IPS DF 4.7 (cell line): ENCODE measurements at regions not wholly inside any gene's neighbourhood (a gene's known extent, or its start where the extent isn't known, plus 50 kb on each side); places are given as distances from the start of the nearest gene placed in this dataset.

ENCODE experiments used
- DNase-seq: peaks from one replicate; pipeline ENCODE4 v3.0.0-alpha.2; 2013; ENCODE audit warnings: low spot score; ENCODE audit errors: extremely low read depth

DNA sequence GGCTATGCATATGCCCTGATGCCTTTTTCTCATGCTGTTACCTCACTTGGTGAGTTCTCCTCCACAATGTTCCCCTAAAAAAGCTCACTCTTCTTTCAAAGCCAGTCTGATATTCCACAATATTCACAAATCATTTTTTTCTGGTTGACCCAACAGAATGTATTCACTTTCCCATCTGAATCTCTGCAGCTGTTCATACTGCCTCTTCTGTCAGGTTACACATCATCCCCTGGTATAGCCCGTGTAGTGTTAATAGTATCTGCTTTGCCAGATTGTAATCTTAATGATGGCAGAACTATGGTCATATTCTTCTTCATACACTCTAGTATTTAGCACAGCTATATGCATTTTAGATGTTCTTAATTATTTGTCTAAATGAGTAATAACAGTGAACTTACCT is 544.3 kb downstream of the EFNB2 start:
- no peak for DNase-seq

DNA sequence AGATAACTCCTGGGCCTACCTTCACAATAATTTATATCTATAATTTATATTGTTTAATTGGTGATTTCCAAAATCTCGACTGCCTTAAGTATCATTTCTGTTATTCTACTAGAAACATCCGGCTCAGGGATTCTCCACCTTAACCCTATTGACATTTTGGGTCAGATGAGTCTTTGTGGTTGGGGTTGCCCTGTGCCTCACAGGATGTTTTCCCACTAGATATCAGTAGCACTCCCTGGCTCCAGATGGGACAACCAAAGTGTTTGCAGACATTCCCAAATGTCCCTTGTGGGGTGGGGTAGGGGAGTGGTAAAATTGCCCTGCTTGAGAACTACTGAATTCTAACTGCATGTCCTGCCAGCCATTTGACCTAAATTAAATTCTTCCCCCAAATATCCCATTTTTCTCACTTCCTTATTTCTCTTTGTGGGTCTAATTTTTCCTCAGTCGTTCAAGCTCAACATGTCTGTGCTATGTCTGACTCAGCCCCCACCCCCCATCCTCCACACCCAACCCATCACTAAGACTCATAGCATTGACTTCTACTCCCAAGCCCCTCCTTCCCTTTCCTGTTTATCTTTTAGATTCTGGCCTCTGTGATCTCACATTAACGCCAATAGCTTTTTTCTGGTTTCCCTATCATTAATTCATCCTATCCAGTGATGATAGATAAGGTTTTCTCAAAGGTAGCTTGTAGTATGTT is 545.1 kb downstream of the EFNB2 start:
- DNase-seq, result no peak

DNA sequence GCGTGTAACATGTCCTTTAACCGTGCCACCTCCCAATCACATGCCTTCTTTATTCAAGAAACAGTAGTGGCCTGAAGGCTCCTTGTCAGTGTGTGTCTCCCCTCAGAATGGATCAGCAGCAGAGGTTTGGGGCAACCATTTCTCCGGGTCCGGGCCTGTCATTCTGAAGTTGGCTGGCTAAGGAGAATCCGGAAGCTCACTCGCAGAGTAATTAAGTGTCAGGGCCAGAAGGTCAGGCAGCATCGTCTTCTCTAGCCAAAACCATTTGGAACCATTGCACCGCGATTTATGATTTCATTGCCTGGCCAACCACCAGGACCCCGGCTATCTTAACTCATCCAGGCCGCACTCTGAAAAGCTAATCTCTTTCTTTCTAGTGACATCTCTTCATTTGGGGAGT is 550.8 kb downstream of the EFNB2 start:
- DNase-seq, result no peak

DNA sequence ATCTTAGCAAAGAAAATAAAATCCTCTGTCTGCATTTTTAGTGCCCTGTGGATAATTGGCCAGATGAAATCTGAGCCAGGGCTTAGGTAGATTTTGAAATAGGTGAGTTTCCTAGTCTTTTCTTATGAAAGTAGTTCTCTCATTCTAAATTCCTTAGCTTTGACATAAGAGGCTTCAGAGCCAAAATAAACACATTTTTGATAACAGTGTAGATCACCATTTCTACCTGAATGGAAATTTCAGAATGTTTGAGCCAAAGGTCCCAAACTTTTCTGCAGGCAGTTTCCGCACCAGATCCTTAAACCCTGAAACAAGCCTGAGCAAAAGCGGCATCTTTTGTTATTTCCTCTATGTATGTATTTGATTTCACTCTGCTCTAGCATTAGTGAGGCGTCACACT is 551.2 kb downstream of the EFNB2 start:
- no peak for DNase-seq

DNA sequence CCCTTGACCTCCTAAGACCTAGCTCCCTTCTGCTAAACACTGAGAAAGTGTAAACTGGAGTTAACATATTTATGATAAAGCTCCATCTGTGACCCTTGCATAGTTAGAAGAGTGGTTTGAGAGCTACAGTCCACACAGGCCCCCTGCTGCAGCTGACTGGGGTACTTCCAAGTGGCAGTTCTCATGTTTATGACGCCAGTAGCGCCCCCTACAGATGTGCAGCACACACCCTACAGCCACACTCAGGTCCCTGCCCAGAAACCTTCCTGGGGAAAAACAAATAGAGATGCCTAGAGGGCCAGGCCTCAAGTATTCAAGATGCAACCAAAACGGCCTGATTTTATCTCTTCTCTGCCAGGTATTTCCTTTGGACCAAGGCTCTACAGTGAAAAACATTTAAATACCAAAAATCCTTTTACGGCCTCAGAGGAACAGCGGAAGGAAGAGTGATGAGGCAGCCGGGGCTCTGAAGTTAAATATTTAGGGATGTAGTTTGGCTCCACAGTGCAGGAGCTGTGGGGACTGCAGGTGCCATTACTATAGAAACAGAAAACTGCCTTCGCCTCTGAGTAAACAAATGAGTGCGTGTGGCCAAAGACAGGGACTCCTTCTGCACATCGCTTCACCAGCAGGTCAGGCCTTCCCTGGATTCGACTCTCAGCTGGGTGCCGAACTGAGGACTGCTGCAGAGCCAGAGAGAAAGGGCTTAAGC is 553.1 kb downstream of the EFNB2 start:
- peak; percentile 14 for DNase-seq

DNA sequence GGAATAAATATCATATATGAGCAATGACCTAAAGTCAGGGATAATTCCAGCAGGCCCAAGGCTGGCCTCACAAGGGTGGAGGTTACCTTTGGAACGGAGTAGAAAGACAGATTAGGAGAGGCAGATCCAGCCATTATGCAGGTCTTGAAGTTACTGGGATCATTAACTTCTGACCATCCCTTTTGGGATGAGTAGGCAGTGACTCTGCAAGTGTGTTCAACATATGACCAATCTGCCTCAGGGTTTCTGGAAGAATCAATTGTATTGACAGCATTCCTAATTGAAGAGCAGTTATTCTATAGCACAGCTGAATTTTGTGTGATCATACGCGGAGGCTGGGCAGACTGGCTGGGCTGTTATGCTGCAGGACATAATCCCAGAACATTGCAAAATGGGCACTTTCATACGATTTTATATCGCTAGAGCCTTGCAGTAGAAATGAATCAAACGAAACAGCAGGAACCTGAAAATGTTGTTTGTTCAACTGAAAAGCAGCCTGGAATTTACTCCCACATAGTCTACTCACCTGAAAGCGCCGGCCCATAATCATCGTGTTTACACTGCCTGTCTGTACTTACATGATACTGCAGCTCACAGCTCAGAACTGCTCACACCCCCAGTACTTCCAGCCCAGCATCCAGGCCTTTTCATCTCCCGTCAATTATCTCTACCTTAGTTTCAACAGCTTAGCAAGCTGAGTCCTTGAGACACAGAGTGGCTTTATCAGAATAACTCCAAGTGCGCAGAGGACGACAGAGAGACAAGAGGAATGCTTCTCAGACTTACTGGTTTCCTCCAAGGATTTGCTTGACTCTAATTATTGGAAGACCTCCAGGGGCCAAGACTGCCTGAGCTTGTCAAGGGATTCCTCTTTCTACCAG is 556.1 kb downstream of the EFNB2 start:
- no peak for DNase-seq

DNA sequence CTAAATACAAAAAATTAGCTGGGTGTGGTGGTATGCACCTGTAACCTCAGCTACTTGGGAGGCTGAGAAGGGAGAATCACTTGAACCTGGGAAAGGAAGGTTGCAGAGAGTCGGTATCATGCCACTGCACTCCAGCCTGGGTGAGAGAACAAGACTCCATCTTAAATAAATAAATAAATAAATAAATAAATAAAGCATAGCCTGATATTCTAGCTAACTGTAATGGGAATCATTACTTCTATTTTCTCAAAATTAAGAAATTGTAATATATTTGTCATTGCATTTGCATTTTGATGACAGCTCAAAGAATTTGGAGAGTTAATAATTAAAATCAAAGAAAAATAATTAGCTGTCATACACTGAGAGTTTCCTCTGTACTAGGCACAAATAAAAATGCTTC is 561.1 kb downstream of the EFNB2 start:
- no peak for DNase-seq

DNA sequence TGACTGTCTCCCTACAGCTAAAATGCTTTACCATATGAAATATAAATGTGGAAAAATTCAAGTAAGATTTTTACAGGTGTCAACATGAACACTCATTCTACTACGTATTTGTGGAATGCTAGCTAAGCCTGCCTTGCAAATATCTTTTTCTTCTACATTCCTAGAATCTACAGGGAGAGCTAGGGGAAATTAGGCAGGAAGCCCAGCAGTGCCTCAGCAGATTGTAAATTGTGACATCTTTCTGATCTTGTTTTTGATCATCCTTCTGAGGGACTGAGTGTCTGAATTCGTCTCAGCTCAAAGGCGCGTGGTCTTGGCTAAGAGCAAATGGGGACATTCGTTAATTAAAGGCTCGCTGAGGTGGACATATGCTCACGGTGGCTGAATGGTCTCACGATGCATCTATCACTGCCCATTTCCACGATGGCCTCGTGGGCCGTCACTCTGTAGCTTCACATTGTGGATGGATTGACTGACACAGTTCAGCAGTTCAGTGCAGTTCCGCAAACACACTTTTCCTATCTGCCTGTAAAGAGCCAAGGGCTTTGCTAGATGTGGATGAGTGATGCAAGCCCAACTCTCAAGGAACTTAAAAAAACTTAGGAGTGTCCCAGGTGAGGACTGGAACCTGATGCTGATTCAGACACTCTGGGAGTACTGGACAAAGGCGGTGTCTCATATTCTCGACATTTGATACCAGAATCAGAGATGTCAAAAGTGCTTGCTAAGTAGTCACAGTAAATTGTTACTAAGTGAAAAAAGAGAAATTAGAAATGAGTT is 562.5 kb downstream of the EFNB2 start:
- DNase-seq, result no peak

DNA sequence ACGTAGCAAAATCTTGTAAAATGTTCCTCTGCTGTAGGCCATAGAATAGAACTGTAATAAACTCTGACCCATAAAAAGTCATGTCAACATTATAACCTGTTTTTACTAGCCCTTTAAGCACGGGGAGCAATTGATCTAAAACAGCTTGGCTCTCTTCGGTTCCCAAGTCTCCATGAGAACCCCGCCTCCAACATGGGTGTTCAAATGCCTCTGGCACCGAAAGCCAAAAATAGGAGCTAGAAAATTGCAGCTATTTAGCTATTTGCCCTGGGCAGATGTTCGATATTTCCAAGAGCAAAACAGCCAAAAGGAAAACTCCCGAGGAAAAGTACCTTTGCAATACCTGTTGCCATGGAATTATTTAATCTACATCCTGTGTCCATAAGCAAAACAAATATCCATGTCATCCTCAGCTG is 563.1 kb downstream of the EFNB2 start:
- no peak for DNase-seq

DNA sequence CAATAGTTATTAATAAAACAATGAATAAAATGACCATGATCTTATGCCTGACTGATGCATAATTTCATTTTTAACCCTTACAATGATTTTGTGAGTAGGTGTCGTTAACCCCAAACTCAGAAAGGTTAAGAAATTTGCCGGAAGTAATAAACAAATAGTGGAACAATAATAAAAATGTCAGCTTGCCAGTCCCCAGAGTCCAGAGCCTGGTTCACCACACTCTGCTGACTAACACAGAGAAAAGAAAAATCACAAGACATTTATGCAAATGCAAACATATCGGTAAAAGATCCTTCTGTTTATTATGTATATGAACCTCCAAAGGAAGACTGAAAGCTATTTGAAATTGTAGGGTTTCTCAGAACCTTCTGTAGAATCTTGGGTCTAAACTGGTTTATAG is 563.7 kb downstream of the EFNB2 start:
- no peak for DNase-seq

DNA sequence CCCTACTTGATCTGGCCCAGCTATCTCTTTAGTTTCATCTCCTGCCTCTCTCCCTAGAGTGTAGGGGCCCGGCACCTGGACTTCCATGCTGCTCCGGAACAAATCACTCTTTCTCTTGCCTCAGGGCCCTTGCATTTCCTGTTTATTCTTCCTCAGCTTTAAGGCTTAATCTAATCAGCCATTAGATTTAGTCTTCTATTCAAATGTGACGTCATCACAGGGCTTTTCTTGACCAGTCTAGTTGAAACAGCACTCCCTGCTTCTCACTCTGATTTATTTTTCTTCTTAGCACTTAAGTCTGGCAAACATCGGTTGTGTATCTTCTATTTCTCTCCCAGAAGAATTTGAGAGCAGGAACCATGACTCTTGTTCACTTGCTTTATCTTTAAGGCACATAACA is 564.1 kb downstream of the EFNB2 start:
- no peak for DNase-seq

DNA sequence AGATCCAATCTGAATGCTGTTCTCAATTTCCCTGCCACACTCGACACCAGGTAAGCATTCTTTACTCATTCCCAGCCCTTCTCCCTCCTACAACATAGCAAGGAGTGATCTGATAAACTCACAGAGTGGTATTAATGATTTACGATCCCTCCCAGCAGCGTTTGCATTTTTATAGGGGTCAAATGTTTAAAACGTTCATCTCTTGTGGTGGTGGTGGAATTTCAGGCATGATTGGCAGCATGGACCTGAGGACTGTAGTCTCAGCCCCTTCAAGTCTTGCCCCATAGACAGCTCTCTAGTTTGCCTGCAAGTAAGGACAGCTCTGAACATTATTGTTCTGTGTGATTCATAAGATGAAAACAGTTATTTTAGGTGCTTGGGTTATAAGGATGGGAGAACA is 565.7 kb downstream of the EFNB2 start:
- no peak for DNase-seq

DNA sequence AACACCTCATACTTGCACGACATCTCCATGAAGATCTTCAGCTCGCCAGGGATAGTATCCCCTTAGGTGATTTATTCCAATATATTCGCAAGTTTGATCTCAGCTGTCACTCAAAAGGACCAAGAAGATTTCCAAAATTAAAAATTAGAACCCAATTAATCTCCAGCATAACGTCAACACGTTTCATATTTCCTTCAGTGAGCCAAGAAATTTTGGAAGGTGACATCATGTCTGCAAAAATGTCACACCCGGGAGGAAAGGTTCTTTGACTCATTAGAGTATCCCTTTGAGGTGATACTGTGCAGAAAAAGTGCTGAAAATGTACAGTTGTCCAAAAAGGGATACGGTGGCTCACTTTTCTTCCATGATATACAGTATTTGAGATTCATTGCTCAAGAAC is 569.6 kb downstream of the EFNB2 start:
- no peak for DNase-seq

DNA sequence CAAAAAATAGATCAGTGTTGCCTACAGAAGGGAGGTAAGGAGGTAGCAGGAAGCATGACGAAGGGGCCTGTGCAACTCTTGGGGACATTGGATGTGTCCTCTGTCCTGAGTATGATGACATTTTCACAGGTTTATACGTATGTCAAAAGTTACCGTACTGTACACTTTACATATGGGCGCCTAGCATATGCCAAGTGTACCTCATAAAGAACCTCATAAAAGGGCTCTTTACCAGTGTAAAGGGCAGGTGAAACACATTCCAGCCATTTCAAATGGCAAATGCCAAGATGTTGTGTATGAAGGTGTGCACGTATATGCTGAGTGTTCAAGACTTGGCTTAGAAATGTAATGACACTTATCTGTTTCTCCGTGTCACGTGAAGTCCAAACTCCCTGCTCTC is 573.4 kb downstream of the EFNB2 start:
- DNase-seq, result no peak

DNA sequence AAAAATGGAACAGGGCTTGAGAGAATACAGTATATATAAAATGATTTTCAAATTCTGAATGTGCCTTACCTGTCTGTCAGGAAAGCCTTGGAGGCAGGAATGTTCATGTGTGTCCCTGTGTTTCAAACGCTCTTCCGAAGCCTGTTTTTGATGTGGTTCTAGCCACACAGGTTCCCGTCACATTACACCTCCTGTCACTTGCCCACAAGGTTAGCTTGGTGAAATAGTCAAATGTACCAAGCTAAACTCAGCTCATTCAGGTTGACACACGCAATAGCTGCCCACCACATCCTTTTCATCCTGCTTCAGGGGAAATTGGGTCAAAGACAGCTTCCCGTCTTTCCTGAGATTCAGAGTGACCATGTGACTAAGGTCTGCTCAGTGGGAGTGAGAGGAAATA is 574.0 kb downstream of the EFNB2 start:
- DNase-seq, result no peak

DNA sequence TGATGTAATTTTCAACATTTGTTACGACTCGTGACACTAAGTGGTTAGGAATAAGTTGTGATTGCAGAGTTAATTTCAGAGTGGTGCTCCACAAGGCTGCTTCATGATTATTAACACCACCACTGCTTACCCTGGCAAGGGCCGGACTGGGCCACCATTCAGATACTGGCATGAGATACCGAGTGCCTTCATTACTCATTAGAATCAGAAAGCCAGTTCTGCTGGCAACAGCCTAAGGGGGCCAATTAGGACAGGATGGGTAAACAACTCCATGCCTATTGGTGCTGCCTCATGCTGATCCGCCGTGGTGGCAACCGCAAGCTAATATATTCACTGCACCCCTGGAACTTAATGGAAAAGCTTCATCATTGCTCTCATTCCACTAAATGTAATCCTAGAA is 575.1 kb downstream of the EFNB2 start:
- DNase-seq, result no peak

DNA sequence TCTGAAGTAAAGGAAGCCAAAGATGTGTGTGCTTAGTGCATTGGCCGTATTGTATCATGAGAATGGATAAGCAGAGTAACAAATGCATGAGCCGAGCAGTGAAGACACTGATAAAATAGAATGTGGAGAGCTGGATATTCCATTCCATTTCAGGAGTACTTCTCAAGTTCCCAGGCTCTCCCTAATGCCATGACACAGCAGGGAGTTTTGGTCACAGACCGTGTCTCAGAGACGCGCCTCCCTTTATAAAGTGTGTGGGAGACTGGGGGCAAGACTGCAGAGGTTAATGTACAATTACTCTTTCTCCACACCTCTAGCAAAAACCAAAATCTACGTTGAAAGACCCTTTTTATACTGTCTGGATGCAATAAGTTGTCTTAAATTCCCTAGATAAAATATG is 575.6 kb downstream of the EFNB2 start:
- DNase-seq, result no peak

DNA sequence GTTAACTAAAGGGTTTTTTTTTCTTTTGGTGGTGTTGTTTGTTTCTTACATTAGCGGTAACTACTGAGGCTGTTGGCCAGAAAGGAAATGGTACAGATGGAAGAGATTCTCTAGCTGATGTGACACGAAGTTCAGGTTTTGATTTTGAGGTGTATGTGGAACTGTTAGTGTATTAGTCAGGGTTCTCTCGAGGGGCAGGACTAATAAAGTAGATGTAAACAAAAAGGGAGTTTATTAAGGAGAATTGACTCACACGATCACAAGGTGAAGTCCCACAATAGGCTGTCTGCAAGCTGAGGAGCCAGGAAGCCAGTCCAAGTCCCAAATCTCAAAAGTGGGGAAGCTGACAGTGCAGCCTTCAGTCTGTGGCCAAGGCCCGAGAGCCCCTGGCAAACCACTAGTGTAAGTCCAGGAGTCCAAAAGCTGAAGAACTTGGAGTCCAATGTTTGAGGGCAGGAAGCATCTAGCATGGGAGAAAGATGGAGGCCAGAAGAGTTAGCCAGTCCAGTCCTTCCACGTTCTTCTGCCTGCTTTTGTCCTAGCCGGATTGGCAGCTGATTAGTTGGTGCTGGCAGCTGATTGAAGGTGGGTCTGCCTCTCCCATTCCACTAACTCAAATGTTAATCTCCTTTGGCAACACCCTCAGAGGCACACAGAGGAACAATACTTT is 577.6 kb downstream of the EFNB2 start:
- no peak for DNase-seq

DNA sequence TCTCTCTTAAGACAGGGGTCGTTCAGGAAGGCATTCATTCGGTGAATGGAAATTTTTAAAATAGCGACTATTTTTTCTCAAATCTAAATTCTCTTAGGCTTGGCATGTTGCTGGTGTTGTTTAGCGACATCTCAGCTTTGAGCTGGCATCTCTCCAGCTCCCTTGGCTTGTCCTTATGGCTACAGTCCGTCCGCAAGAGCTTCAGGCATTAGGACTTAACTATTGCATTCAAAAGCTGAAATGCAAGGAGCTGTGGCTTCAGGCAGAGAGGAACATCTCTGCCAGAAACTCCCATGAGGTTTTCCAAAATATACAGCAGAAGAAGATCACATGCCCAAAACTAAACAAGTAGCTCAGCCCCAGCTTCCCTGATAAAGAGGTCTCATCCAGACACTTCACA is 578.5 kb downstream of the EFNB2 start:
- DNase-seq, result no peak

DNA sequence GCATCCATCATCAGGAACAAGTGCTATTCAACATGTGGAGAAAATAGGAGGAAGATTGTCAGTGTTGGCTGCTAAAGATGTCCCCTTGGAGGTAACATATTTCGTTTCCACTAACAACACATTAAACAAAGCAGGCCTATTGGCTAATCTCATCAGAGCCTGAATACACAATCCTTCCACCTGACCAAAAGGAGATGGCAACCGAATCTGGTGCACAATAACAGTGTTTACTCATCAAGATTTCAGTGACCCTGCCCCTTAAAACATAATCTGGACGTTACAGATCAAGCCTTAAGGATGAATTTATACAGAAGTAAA is 582.5 kb downstream of the EFNB2 start:
- no peak for DNase-seq
